ENCODE measurements at regions not wholly inside any gene's neighbourhood (a gene's known extent, or its start where the extent isn't known, plus 50 kb on each side); places are given as distances from the start of the nearest gene placed in this dataset.

DNA sequence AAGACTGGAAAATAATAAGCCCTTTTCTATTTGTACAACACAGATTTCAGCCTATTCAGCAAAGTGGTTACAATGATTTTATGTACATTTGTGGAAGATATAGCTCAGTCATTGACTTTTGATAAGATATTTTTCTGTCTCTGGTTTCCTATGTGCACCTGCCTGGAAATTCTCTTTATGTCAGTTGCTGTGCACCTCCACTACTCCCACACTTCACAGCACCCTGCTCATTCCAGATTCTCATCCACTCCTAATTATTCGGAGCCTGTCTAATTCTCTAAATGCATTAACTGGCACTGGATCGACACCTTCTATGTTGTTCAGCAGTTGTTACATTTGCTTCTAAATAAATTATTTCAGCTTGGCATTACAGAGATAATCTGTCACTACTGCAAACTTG lies 275.1 kb upstream of the RND3 start:
- no peak for DNase-seq

- DNase-seq = no peak
These were observed 272.1 kb upstream of the RND3 start for GRCh38 chr2:150759531-150759930.

DNA sequence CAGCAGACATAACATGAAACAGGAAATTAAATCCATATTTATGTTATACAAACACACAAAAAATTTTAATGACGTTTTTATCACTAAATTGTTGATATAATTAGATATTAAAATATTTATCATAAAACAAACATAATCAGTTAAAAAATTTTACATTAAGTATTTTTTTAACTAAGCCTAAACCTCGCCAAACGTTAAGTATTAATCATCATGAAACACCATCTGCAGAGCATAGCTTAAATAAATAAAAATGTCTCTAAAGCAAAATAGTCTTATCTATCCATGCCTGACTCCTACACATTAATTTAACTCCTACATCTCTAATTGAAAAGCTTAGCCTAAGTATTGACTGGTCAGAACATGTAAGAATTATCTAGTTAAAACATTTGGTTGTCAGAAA lies 271.6 kb upstream of the RND3 start:
- DNase-seq = no peak

DNA sequence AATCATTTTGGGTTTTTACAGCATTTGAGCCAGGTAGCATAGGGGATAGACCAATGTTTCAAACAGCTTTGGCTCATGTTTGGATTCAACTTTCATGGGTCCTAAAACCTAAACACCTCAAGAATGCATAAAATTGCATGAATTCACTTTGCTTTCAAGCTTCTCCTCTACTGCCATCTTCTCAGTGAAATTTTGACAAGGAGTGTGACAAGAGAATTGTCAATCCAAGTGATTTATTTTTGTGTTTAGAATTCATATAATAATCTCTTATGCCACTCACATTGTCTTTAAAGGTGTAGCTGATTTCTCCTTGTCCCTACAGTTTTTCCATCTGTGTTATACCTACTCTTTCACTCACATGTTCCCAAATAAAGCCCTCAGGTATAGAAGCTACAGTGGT lies 264.8 kb upstream of the RND3 start:
- no peak for DNase-seq

- DNase-seq = no peak
These were observed 263.3 kb upstream of the RND3 start for GRCh38 chr2:150750720-150751119.

DNA sequence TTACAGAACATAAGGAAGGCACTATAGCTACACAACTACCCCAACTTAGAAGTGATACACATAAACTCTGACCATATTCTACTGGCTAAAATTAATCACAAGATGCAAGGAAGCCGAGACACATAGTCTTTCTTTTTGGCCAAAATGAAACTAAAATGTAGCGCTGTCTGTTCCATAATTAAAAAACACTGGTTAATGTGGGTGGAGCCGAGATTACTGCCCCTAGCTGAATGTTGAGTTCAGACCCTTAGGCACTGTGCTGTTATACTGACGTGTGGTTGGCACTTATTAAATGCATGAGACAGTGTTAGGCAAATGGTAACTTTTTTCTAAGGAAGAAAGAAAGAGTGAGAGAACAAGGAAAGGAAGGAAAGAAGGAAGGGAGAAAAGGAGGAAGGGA lies 254.6 kb upstream of the RND3 start:
- no peak for DNase-seq

DNA sequence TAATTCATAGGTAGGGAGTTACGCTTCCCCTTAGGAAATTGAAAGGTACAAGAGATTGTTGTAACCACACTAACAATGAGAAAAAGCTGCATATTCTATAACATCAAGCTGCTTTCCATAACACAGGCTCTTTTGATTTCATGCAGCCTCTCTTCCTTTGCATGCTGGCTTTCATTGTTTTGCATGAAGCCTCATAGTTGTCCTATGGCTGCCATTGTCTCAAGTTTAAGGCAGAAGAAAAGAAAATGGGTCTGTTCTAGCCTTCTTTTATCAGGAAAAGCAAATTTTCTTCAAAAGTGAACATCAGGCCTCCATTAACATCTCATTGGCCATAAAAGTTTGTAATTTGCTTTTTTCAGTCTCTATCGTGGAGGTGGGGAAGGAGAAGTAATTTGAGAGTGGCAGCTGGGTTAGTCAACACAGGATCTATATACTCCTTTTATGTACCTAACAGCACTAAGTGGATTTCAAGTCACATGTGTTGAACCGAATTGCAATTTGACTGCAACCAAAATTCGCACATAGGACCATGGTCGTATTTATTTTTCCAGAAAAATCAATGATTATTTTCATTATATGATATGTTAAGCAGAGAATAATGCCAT lies 248.5 kb upstream of the RND3 start:
- no peak for DNase-seq

GRCh38 chr2:150733051-150733618 lies 245.7 kb upstream of the RND3 start:
- DNase-seq = no peak

GRCh38 chr2:150732491-150732890 lies 245.0 kb upstream of the RND3 start:
- DNase-seq = no peak

GRCh38 chr2:150732064-150732463 lies 244.6 kb upstream of the RND3 start:
- DNase-seq = no peak

- peak; percentile 24 for DNase-seq
These were observed 242.1 kb upstream of the RND3 start for GRCh38 chr2:150729495-150729955.

GRCh38 chr2:150718280-150718679 lies 230.8 kb upstream of the RND3 start:
- DNase-seq = no peak

GRCh38 chr2:150716186-150716585 lies 228.7 kb upstream of the RND3 start:
- no peak for DNase-seq

DNA sequence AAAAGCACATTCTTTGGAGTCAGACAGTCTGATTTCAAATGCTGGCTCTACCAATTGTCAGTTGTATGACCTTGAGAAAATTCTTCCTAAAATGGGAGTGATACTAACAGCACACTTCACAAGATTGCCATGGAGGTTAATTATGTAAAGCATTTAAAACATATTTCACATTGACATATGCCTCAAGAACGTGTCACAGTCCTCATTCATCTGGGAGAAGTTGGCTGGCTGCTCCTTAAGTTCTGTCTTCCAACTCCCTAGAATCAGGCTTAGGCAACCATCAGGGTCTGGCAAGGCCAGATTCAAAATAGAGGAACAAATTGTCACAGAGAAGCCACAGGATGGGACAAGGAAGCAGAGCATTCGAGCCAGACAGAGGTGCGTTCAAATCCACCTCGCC lies 228.0 kb upstream of the RND3 start:
- no peak for DNase-seq

DNA sequence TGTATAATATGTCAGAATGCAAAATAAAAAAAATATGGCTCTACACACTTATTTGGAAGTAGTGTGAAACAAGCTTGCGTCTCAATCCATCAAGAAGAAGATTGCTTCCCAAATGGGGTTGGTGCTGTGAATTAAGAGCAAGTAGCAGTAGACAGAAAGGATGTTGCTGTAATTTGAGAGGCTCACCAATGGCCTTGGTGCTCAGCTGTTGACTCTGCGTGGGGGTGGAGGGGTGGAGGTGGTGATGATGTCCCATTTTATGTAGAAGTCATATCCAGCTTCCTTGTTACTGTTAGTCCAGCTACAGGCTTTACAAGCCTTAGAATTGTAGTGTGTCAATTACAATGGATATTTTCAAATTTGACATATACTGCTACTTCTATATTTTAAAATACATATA lies 223.4 kb upstream of the RND3 start:
- DNase-seq = no peak

- no peak for DNase-seq
These were observed 222.6 kb upstream of the RND3 start for GRCh38 chr2:150710041-150710440.

DNA sequence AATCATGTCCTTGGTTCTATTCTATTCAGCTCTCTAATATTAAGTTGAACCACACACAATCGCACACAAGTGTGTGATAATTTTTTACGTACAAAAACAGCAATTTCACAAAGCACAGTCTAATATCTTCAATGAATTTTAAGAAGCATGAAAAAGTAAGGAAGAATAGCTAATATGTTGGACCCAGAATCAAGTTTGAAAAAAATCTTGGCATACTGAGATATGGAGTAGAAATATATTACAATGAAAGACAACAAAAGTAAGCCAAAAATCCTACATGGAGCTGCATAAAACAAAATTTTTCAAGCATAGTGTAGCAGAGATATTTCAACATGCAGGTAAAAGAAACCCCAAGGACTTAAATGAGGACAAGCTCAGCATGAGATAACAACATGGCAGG lies 219.1 kb upstream of the RND3 start:
- DNase-seq = no peak

DNA sequence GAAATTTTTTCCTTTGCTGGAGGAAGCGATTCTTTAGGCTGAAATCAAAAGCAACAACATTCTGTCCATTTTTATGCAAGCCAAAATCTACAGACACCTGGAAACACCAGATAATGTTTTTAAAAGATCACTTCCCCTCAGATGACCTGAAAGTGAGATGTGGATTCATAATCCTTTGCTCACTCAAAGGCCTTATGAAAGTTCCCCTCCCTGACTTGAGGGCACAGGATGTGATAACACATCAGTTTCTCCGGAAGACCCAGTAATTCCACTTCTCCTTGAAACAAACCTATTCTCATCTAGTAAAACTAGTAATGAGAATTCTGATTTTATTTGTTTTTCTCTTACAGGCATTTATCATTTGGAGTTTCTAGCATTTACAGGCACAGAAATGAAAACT lies 218.3 kb upstream of the RND3 start:
- DNase-seq = peak; percentile 3

- DNase-seq = no peak
These were observed 217.9 kb upstream of the RND3 start for GRCh38 chr2:150705357-150705756.

- no peak for DNase-seq
These were observed 215.3 kb upstream of the RND3 start for GRCh38 chr2:150702791-150703190.

DNA sequence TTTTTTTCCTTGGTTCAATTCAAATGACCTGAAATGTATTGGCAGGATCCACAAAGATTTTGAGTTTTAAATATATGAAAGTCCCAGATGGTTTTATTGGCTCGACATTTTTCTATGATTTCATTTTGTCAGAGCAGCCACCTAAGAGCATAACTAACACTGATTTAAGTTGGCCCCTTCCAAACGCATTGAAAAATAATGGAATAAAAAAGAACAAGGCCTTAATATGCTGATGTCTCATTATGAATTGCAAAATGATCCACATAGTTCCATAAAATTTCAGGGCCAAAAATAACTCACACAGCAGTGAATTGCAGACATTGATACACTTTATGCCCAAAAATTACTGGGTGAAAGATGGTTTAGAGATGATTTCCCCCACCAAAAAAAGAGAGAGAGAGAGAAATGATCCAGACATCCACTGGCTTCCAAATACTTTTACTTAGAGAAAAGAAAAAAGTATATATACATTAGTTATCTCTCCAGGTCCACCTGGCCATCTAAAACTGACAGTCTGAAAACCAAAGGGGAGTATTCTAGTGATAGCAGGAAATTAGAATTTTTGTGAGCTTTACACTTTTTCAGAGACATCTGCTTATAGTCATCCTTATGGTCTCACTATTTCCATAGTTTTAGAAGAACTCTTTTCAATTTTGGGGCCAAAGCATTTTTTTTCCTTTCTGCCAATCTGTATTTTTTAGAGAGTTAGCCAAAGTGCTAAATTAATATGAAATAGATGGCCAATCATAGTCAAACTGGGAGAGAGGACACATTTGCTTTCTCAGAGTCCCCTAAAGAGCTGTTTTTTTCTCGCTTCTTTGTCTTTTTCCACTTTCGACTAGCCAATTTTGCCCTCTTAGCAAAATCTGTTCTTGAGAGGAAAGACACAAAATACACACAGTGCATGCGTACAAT lies 213.5 kb upstream of the RND3 start:
- DNase-seq = no peak

GRCh38 chr2:150699218-150699617 lies 211.8 kb upstream of the RND3 start:
- no peak for DNase-seq

DNA sequence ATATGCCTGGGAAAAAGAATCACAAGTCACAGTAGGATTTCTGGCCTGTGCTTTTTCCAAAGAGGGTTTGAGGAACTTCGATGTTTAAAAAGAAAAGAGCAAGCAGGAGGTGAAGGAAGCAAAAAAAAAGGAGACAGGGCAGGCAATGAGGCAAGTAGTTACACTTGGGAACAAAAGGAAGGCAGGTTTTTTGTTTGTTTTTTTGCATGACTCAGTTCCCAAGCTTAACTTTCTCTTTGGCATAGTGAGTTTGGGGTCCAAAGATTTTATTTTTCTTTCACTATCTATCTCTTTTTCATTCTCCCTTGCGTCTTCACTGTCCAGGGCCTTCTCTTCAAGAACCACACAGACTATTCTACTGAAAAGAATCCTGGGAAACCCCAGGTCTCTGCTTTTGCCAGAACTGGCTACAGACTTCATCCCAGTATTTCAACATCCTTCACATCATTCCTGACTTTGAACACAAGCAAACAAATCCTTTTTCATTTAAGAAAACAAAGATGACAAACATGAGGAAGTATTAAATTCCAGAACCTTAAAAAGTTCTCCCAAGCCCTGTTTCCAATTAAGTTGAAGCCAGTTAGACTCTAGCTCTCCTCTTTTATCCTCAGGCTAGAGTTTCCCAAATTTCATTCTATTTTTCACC lies 210.7 kb upstream of the RND3 start:
- DNase-seq = no peak

DNA sequence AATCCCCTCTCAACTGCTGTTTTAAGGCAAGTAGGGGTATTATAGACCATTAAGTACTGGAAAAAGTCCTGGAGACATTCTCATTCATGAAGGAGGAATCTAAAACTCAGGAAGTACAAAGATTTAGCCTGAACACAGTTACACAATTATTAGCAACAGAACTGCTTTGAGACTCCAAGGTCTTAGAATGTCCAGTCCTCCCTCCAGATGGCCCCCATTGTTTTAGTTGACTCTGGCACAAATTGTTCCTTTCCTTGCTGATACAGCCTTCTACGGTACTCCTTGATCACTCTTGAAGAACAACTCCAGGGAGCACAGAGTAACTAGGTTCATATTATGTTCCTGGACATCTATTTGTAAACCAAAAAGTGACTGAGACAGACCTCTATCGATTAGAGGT lies 210.1 kb upstream of the RND3 start:
- DNase-seq = no peak

Measured in activated CD4-positive, alpha-beta T cell treated with anti-CD3 and anti-CD28 coated beads, Interleukin-2, Interleukin-6, amounts not matched to agents 100 ng/mL and 50 ng/mL, durations not matched to agents 16 hours and 8 hours (primary cell).